LNCAP (cell line): ENCODE measurements at regions not wholly inside any gene's neighbourhood (a gene's known extent, or its start where the extent isn't known, plus 50 kb on each side); places are given as distances from the start of the nearest gene placed in this dataset.

Experiments
- CTCF ChIP-seq: fragments of 450-650 bp; IDR thresholded peaks from 2 replicates; pipeline ENCODE4 v1.5.1; 2017; ENCODE audit warnings: mild to moderate bottlenecking

DNA sequence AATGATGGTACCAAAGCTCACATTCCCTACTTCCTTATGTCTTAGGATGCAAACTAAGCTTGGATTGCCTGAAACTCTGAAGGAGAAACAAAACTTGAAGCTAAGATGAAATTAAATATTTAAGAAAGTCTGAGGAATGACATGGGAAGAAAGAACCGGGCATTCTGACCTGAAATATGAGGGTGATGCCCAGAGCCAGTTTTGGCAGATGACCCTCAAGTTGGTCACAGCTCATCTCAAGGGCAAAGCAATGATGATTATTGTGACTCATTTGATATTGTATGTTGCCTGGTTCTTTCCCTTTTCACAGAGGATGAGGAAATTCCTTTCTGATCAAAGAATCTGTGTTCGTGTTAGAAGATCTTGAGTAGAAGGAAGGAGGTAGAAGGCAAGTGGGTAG, 96.0 kb upstream of the NHS start:
- no peak for TF ChIP-seq CTCF

DNA sequence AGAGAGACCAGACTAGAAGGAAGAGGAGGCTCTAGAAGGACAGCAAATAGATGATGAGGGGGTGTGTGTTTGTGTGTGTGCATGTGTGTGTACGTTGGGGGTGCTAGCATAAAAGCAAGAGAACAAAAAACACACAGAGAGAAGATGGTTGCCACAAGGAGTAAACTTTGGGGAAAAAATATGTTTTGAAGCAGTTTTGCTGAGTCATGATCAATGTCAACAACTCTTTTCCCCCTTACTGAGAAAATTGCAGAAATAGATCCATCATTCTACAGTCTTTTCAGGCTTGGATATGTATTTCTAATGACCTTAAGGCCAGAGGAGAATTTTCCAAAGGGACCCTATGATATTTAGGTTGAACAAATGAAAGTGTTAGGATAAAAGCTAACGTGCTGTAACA, 89.0 kb upstream of the NHS start:
- no peak for TF ChIP-seq CTCF

- no peak for TF ChIP-seq CTCF
Observed at GRCh38 chrX:17291171-17291900, 83.7 kb upstream of the NHS start.

- TF ChIP-seq CTCF = no peak
Observed at GRCh38 chrX:17292111-17292527, 82.9 kb upstream of the NHS start.

DNA sequence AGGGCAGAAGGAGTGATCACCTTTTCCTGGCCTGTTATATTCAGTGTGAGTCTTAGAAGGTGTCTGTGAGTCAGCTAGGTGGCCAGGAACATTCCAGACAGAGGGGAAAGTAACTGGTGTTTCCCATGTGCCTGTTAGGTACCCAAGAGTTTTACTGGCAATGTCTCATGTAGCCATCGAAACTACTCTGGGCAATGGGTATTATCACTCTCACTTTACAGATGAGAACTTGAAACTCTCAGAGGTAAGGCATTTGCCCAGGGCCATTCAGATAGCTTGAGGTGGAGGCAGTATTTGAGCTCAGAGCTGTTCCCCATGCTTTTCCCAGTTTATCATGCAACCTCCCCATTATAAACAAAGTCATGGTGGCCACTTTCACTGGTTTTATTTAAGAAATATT, 80.4 kb upstream of the NHS start:
- no peak for TF ChIP-seq CTCF

DNA sequence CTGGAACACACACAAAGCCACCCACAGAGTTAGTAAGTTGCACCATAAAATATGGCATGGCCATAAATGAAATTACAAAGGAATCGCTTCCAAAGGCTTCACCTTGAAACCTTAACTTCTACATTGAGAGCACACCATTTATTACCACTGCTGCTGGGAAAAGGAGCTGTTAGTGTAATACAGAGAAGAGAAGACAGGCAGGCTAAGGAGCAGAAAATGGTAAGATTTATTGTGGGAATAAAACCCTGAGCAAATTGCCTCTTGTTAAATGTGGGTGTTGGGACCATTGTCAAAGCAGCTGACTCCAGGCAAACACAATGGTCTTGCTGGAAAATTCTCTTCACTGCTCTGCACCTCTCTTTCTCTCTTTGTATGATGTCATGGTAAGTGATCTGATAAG, 79.2 kb upstream of the NHS start:
- TF ChIP-seq CTCF = no peak

DNA sequence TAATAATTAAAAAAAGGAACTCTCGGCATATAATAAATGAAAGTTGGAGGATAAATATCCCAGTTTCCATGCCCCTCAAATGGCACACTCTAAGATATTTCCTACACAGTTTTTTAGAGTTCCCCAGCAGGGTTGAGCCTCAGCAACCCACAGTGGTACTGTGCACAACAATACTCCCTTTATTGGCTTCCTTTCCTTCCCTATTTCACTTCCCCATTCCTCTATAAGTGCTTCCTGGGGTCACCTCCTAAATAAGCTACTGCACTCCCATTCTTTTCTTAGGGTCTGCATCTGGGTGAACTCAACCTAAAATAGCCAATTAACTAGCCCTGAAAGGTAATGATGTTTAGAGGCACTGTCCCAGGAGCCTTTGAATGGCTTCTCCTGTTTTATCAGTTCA, 76.4 kb upstream of the NHS start:
- TF ChIP-seq CTCF = no peak

DNA sequence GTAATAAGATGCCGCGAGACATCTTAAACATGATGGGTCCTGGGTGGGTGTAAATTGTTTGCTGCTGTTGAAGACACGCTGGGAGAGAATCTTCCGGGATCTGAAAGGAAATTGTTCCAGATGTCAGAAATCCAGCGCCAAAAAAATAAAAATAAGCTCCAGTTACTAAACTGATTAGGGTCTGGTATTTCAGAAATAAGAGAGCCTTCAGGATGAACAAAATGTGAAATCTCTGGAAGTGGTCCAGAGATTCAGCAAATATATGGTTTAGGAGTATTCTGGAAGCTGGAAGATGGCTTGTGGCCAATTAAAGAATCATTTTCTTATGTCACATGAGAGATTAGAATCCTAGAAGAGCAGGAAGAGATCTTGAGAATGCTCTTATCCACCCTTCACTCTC, 75.8 kb upstream of the NHS start:
- no peak for TF ChIP-seq CTCF
